ENCODE measurements at regions not wholly inside any gene's neighbourhood (a gene's known extent, or its start where the extent isn't known, plus 50 kb on each side); places are given as distances from the start of the nearest gene placed in this dataset.

- BruUV-seq (replicated peaks): no TSS peak
- Histone ChIP-seq H3K9ac (ENCODE audit: low read depth, low read length) (no peak overlapping the region), H4K8ac (ENCODE audit: low read depth in 2 of 2, low read length in 2 of 2) (peak overlapping the region in 1 of 2 experiments; percentile 10; a peak in 1 of 4 replicates), H3K27me3 (ENCODE audit: control insufficient read depth, insufficient read depth, low read length) (peaks cover 10% of the 10 kb centered on the region), H3K27ac (ENCODE audit: insufficient read depth, low read length) (no peak overlapping the region), H2BK20ac (ENCODE audit: low read depth, low read length) (no peak overlapping the region), H3K79me1 (ENCODE audit: low read depth in 1 of 2, low read length in 2 of 2) (no peaks in the 10 kb centered on the region), H2AK9ac (replicated peaks; ENCODE audit: low read depth, low read length, poor library complexity) (peak overlapping the region; percentile 79), H3K36me3 (ENCODE audit: control insufficient read depth, insufficient read depth, low read length) (no peaks in the 10 kb centered on the region), H2AK5ac (ENCODE audit: low read depth, low read length) (no peak overlapping the region), H3K4me2 (ENCODE audit: low read depth, low read length) (no peak overlapping the region), H3K4ac (ENCODE audit: low read depth, low read length) (no peak overlapping the region), H3K9me1 (ENCODE audit: insufficient read depth, low read length) (no peaks in the 10 kb centered on the region), H3K14ac (replicated peaks; ENCODE audit: low read depth, low read length) (no peak overlapping the region), H2AFZ (replicated peaks; ENCODE audit: low read length, poor library complexity) (peak overlapping the region; percentile 69), H3K56ac (ENCODE audit: extremely low read depth, insufficient read depth, low read length) (no peak overlapping the region), H2BK5ac (ENCODE audit: low read depth, low read length, poor library complexity, severe bottlenecking) (no peak overlapping the region), H4K20me1 (ENCODE audit: insufficient read depth, low read length) (no peaks in the 10 kb centered on the region), H3K4me1 (ENCODE audit: control insufficient read depth, insufficient read depth, low read length) (peaks cover 7% of the 10 kb centered on the region; the same call in 1 of the 2 replicates), H2BK120ac (ENCODE audit: low read depth, low read length) (0 out of 2 replicates have a peak overlapping the region, but pooled peaks have one; percentile 49), H3K9me3 (ENCODE audit: control insufficient read depth, insufficient read depth, low read length) (no peaks in the 10 kb centered on the region), H3K18ac (ENCODE audit: low read depth, low read length) (no peak overlapping the region), H3K23ac (ENCODE audit: low read depth, low read length) (no peak overlapping the region), H2BK15ac (ENCODE audit: low read depth, low read length) (no peak overlapping the region), H3K4me3 (ENCODE audit: insufficient read depth, low read depth, low read length) (no peak overlapping the region), H4K5ac (ENCODE audit: low read depth, low read length) (no peak overlapping the region), H4K91ac (ENCODE audit: insufficient read depth, low read depth, low read length) (no peak overlapping the region; the same call in 1 of the 2 replicates)
- dilution Hi-C loops (cut with HindIII; ENCODE audit: low sequenced_read_pairs, unreplicated experiment) (no loop called here), intact Hi-C loops (cut with micrococcal nuclease) (no loop called here), in situ Hi-C loops (cut with MboI; ENCODE audit: low sequenced_read_pairs) (no loop called here)
- POLR2A ChIA-PET (ENCODE audit: unreplicated experiment): no interaction called here
- no peak for TF ChIP-seq CTCF (conservative IDR thresholded peaks at IDR 0.05; ENCODE audit: low read depth, low read length)
- TF ChIP-seq POLR2A (IDR thresholded peaks at IDR 0.05; ENCODE audit: low read depth, low read length): no peak
- TF ChIP-seq BHLHE40 (IDR thresholded peaks at IDR 0.05; ENCODE audit: low read depth, low read length): no peak
- TF ChIP-seq RAD21 (IDR thresholded peaks at IDR 0.05; ENCODE audit: low read length): no peak
- TF ChIP-seq RCOR1 (IDR thresholded peaks at IDR 0.05; ENCODE audit: insufficient replicate concordance, low read length): no peak
- TF ChIP-seq MXI1 (IDR thresholded peaks at IDR 0.05; ENCODE audit: borderline replicate concordance, low read depth, low read length): no peak
- TF ChIP-seq SMC3 (IDR thresholded peaks at IDR 0.05; ENCODE audit: low read depth, low read length): no peak
- no peak for TF ChIP-seq RFX5 (IDR thresholded peaks at IDR 0.05; ENCODE audit: low read depth, low read length)
- no peak for TF ChIP-seq ELK1 (IDR thresholded peaks at IDR 0.05; ENCODE audit: borderline replicate concordance, low read depth, low read length)
- no peak for TF ChIP-seq NFE2L2 (IDR thresholded peaks at IDR 0.05; ENCODE audit: low read depth, low read length)
- TF ChIP-seq CHD1 (IDR thresholded peaks at IDR 0.05; ENCODE audit: low read depth, low read length): no peak
- CTCF ChIA-PET: no interaction called here
- 88% methylated on average over 14 of the region's 19 CpGs; no CpG with 5 or more reads in 1 of the 2 experiments for WGBS, 2 experiments (ENCODE audit: extremely low coverage in 2 of 2, insufficient read length in 1 of 2)
- DNase-seq (no peak), ATAC-seq (ENCODE audit: low read depth) (no peak)
Observed at GRCh38 chr7:130875-131780, 61.2 kb upstream of the FAM20C start.

All from IMR-90 (cell line).